HEK293T (cell line): ENCODE measurements at regions not wholly inside any gene's neighbourhood (a gene's known extent, or its start where the extent isn't known, plus 50 kb on each side); places are given as distances from the start of the nearest gene placed in this dataset.
"Not testable (repeated sequence)": the region's sequence is repeated elsewhere in the genome, so short reads cannot be mapped to it uniquely, and the experiment has no call there.

Source experiments
- CTBP1 ChIP-seq: fragments of 450-650 bp; IDR thresholded peaks from 2 replicates; pipeline ENCODE4 v1.6.1; 2016; ENCODE audit warnings: borderline replicate concordance
- ELF4 ChIP-seq: fragments of 450-650 bp; IDR thresholded peaks from 2 replicates; pipeline ENCODE4 v1.6.1; 2017; ENCODE audit warnings: antibody characterized with exemption
- FOXM1 ChIP-seq: fragments of 450-650 bp; IDR thresholded peaks from 2 replicates; pipeline ENCODE4 v1.6.1; 2017; ENCODE audit warnings: mild to moderate bottlenecking, borderline replicate concordance
- L3MBTL2 ChIP-seq: fragments of 450-650 bp; conservative IDR thresholded peaks from 2 replicates; pipeline ENCODE4 v1.6.1; 2016; ENCODE audit warnings: mild to moderate bottlenecking
- PKNOX1 ChIP-seq: fragments of 450-650 bp; IDR thresholded peaks from 2 replicates; pipeline ENCODE4 v1.6.1; 2016
- SUZ12 ChIP-seq: fragments of 450-650 bp; IDR thresholded peaks from 2 replicates; pipeline ENCODE4 v1.6.1; 2016; ENCODE audit warnings: mild to moderate bottlenecking
- TARDBP ChIP-seq: fragments of 450-650 bp; IDR thresholded peaks from 2 replicates; pipeline ENCODE4 v1.6.1; 2016

- not testable (repeated sequence) for TF ChIP-seq TARDBP, PKNOX1, CTBP1, FOXM1, SUZ12, L3MBTL2, ELF4
Observed at GRCh38 chr14:65847931-65848330, 435.4 kb downstream of the FUT8 start.
